Effector memory CD8-positive, alpha-beta T cell (primary cell): ENCODE measurements at regions not wholly inside any gene's neighbourhood (a gene's known extent, or its start where the extent isn't known, plus 50 kb on each side); places are given as distances from the start of the nearest gene placed in this dataset.

Source experiments
- ATAC-seq: fragments of 150-1000 bp; cut with Tn5 transposase; replicated peaks from 2 replicates; pipeline ENCODE4 v1.10.0; 2021; ENCODE audit warnings: mild to moderate bottlenecking, moderate library complexity
- DNase-seq, 3 experiments: peaks; one replicate each; pipeline ENCODE4 v3.0.0; 2021
- H3K27ac Mint-ChIP-seq, 2 donors: one replicate each; pipeline ENCODE4 v1.8.0; 2022; ENCODE audit warnings: mild to moderate bottlenecking in 2 of 2, mixed read lengths in 2 of 2, moderate library complexity in 2 of 2
- H3K27me3 Mint-ChIP-seq, 2 donors: one replicate each; pipeline ENCODE4 v1.8.0; 2022; ENCODE audit warnings: mixed read lengths in 2 of 2
- H3K36me3 Mint-ChIP-seq: one replicate; pipeline ENCODE4 v1.8.0; 2022; ENCODE audit warnings: mild to moderate bottlenecking, moderate library complexity, mixed read lengths; ENCODE audit not compliant: insufficient read depth
- H3K4me1 Mint-ChIP-seq, 2 donors: one replicate each; pipeline ENCODE4 v1.8.0; 2022; ENCODE audit warnings: low read depth in 2 of 2, mixed read lengths in 2 of 2
- H3K4me3 Mint-ChIP-seq, 2 donors: one replicate each; pipeline ENCODE4 v1.8.0; 2022; ENCODE audit warnings: mild to moderate bottlenecking in 2 of 2, mixed read lengths in 2 of 2, moderate library complexity in 2 of 2
- H3K9me3 Mint-ChIP-seq, 2 donors: one replicate each; pipeline ENCODE4 v1.8.0; 2022; ENCODE audit warnings: mixed read lengths in 2 of 2

- Mint-ChIP-seq H3K4me3 (no peak overlapping the region), H3K9me3 (peaks cover 0 to 4% of the 10 kb centered on the region in 2 donors), H3K27ac (no peak overlapping the region), H3K27me3 (no peaks in the 10 kb centered on the region), H3K36me3 (no peaks in the 10 kb centered on the region), H3K4me1 (no peaks in the 10 kb centered on the region)
- no peak for DNase-seq
- no peak for ATAC-seq
Measured at GRCh38 chr6:84528201-84528600, 236.2 kb downstream of the TBX18 start.

DNA sequence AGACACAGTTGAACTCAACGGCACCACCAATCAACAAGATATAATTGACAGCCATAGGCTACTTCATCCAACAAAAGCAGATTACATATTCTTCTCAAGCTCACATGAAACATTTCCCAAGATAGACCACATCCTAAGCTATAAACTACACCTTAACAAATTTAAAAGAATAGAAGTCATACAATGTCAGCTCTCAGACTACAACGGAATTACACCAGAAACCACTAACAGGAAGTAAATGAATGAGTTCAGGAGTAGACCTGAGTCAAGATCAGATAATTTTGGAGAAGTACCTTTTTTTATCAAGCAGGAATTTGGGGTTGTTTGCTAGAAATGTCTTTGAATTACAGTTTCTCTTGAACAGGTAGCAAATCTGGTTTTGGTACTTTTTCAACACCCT lies 237.8 kb downstream of the TBX18 start:
- no peak overlapping the region for H3K27ac Mint-ChIP-seq
- DNase-seq (no peak), ATAC-seq (no peak)
- no peaks in the 10 kb centered on the region for H3K4me1 Mint-ChIP-seq
- no peaks in the 10 kb centered on the region for H3K36me3 Mint-ChIP-seq
- H3K9me3 Mint-ChIP-seq: peaks cover 0 to 6% of the 10 kb centered on the region in 2 donors
- no peaks in the 10 kb centered on the region for H3K27me3 Mint-ChIP-seq
- H3K4me3 Mint-ChIP-seq: no peak overlapping the region

DNA sequence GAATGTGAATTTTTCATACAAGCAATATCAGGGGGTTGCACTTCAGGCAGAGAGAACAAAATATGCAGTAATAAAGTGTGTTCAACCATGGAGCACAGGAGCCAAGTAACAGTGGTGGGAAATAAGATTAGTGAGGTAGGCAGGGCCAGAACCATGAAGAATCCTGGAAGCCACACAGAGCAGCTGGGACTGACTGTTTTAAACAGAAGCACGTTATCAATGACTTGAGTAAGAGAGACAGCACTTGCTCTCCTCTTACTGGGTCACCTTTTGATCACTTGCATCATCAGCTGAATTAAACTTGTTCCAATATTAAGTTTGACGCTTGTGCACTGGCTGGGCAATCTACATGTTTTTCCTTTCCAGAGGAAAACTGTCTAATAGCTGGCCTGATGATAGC lies 238.5 kb downstream of the TBX18 start:
- no peaks in the 10 kb centered on the region for H3K27me3 Mint-ChIP-seq
- H3K36me3 Mint-ChIP-seq: no peaks in the 10 kb centered on the region
- peaks cover 0 to 6% of the 10 kb centered on the region in 2 donors for H3K9me3 Mint-ChIP-seq
- no peak overlapping the region for H3K4me3 Mint-ChIP-seq
- no peak overlapping the region for H3K27ac Mint-ChIP-seq
- DNase-seq (no peak), ATAC-seq (no peak)
- H3K4me1 Mint-ChIP-seq: no peaks in the 10 kb centered on the region

DNA sequence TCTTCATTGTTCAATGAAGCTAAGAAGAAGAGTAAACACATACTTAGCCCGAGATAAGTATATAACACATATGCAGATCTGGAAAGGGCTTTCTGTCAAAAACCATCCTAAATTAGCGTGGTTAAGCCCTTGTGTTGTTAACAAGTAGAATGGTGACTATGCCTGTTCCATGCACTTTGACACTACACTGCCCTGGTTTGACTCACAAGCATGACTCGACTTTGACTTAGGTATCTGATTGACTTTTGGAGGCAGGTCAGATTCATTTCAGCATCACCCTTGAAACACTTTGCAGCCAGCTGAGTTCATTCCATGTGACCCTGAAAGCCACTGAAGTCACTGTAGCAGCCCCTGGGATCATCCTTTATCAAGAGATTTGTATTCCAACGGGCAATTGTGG lies 239.8 kb downstream of the TBX18 start:
- Mint-ChIP-seq H3K36me3 (no peaks in the 10 kb centered on the region), H3K4me1 (no peaks in the 10 kb centered on the region)
- no peak for ATAC-seq

DNA sequence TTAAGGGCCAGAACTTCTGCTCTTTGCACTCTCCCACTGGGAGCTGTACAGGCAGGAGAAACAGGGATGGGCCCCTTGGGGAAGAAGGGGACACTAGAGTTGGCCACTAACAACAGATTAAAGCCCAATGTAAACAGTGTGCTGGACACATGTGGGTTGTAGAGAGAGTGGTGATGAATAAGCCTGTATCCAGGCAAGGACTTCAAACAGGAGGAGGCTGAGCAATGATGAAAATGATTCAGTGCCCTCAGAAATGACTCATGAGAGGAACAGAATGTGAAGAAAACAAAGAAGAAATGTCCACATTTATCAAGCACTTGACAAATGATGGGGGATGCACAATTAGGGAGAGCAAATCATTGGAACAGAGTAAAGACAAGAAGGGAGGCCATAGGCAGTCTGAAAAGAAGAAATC lies 242.3 kb downstream of the TBX18 start:
- Mint-ChIP-seq H3K27ac (no peak overlapping the region), H3K9me3 (peaks cover 0 to 4% of the 10 kb centered on the region in 2 donors), H3K4me1 (no peaks in the 10 kb centered on the region), H3K36me3 (no peaks in the 10 kb centered on the region), H3K27me3 (no peaks in the 10 kb centered on the region), H3K4me3 (no peak overlapping the region)
- ATAC-seq (no peak), DNase-seq (no peak)

More for the DNA sequence above, 239.8 kb downstream of the TBX18 start:
- Mint-ChIP-seq H3K27me3 (no peaks in the 10 kb centered on the region), H3K9me3 (peaks cover 0 to 6% of the 10 kb centered on the region in 2 donors), H3K27ac (no peak overlapping the region), H3K4me3 (no peak overlapping the region)
- DNase-seq: no peak

GRCh38 chr6:84521511-84521910 lies 242.9 kb downstream of the TBX18 start:
- no peaks in the 10 kb centered on the region for H3K36me3 Mint-ChIP-seq
- peaks cover 0 to 3% of the 10 kb centered on the region in 2 donors for H3K9me3 Mint-ChIP-seq
- no peak overlapping the region for H3K27ac Mint-ChIP-seq
- no peak for ATAC-seq
- no peak overlapping the region for H3K4me3 Mint-ChIP-seq
- no peak for DNase-seq
- no peaks in the 10 kb centered on the region for H3K4me1 Mint-ChIP-seq
- no peaks in the 10 kb centered on the region for H3K27me3 Mint-ChIP-seq

DNA sequence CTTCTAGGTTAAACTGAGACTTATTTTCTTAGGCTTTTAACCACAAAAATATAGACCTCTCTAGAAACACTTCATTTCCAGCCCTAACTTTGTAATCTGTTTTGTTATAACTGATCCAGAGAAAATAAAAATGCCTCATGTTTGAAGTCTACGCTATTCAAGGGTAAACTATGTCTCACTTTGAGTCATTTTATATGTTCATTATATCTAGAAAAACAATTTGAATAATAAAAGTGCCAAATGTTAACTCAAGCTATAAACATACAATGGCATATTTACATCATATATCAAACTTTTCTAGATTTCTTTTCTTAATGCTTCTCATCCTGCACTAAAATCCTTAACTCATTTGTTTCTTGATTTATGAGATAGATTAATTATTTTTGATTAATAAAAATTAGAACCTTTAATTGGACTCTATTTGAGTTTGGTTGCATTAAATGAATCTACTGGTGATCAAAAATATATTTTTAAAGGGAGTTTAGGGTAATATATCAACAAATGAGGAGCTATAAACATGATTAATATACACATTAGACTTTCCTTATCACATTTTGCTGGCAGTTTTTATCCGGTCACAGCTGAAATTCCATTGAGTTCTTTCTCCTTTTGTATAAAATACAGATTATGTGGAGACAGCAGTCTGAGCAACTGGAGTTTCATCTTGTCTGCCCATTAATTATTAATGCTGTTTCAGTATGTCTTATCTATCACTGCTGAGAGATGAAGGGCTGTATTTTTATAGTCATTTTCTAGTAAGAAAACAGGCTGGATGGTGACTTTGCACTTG lies 246.5 kb downstream of the TBX18 start:
- H3K27ac Mint-ChIP-seq: no peak overlapping the region
- H3K4me3 Mint-ChIP-seq: no peak overlapping the region
- DNase-seq: no peak
- peaks cover 0 to 2% of the 10 kb centered on the region in 2 donors for H3K9me3 Mint-ChIP-seq
- H3K4me1 Mint-ChIP-seq: no peaks in the 10 kb centered on the region
- ATAC-seq: no peak
- no peaks in the 10 kb centered on the region for H3K36me3 Mint-ChIP-seq
- no peaks in the 10 kb centered on the region for H3K27me3 Mint-ChIP-seq

DNA sequence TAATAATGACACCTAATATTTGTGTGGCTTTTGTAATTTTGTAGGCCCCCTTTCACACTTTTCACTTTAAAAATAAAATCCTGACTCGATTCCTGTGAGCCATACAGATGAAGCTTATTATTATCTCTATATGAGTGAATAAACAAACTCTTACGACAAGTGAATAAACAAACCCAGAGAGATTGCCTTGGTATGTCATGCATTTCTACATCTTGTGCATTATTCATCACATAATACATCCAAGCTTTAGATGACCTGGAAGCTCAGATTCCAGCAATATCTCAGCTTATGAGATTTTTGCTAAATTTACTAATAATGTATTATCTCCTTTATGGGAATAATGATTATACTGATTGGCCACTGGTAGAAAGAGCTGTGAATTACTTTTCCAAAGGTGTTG lies 248.2 kb downstream of the TBX18 start:
- no peak for ATAC-seq
- H3K36me3 Mint-ChIP-seq: no peaks in the 10 kb centered on the region
- no peaks in the 10 kb centered on the region for H3K9me3 Mint-ChIP-seq

DNA sequence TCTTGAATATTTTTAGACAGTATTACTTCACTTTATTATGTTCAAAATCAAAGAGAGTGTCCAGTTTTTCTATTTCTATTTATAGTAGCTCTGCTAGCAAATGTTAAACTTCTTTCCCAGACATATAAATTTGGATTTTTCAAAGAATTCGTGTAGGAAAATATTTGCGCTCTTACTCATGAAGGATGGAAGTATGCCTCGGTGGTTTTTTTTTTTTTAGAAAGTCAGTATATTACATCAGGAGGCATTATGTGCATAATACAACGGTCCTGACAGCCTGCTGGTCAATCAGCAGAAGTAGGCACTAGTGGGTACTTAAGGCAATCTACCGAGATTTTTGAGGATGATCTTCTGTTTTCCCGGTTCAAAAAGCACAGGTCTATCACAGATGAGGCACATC lies 249.3 kb downstream of the TBX18 start:
- Mint-ChIP-seq H3K27me3 (no peaks in the 10 kb centered on the region), H3K36me3 (no peaks in the 10 kb centered on the region), H3K9me3 (no peaks in the 10 kb centered on the region), H3K27ac (no peak overlapping the region), H3K4me1 (no peaks in the 10 kb centered on the region), H3K4me3 (no peak overlapping the region)
- DNase-seq (no peak), ATAC-seq (no peak)

More for the DNA sequence above, 248.2 kb downstream of the TBX18 start:
- no peaks in the 10 kb centered on the region for H3K27me3 Mint-ChIP-seq
- H3K4me3 Mint-ChIP-seq: no peak overlapping the region
- no peak overlapping the region for H3K27ac Mint-ChIP-seq
- DNase-seq: no peak
- H3K4me1 Mint-ChIP-seq: no peaks in the 10 kb centered on the region

DNA sequence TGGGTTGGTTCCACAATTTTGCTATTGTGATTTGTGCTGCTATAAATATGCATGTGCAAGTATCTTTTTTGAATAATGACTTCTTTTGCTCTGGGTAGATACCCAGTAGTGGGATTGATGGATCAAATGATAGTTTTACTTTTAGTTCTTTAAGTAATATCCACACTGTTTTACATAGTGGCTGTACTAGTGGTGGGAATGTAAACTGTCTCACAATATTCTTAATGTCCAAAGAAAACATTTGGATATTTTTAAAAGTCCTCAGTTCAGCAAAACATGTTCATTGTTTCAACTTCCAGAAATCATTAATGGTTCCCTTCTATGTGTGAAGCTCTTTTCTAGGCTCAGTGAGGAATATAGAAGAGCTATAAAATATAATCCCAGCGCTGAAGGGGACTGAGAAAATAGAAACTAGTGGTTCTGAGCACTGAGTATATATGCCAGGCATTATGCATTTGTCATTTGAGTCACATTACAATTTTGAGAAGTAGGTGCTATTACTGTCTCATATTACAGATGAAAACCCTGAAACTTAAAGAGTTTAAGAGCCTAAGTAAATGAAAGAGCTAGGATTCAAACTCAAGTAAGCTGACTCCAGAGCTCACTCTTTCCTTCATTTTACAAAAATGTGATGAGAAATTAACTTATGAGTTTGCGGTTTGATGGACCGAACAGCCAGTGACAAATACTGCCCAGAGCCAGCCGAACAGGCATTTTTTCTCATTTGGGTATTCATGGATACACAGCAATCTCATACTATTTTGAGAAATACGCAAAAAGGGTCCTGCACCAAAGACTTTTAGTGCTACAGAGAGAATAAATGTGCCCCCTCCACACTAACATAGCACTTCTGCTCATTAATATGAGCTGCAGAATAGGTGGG lies 250.1 kb downstream of the TBX18 start:
- Mint-ChIP-seq H3K27me3 (no peaks in the 10 kb centered on the region), H3K9me3 (no peaks in the 10 kb centered on the region), H3K4me1 (no peaks in the 10 kb centered on the region), H3K36me3 (no peaks in the 10 kb centered on the region), H3K4me3 (no peak overlapping the region), H3K27ac (no peak overlapping the region)
- ATAC-seq (no peak), DNase-seq (no peak)

- no peaks in the 10 kb centered on the region for H3K4me1 Mint-ChIP-seq
- H3K27me3 Mint-ChIP-seq: no peaks in the 10 kb centered on the region
- ATAC-seq: no peak
- H3K27ac Mint-ChIP-seq: no peak overlapping the region
- H3K9me3 Mint-ChIP-seq: no peaks in the 10 kb centered on the region
- no peak overlapping the region for H3K4me3 Mint-ChIP-seq
- H3K36me3 Mint-ChIP-seq: no peaks in the 10 kb centered on the region
- DNase-seq: no peak
Measured at GRCh38 chr6:84512391-84512790, 252.0 kb downstream of the TBX18 start.

- H3K27me3 Mint-ChIP-seq: no peaks in the 10 kb centered on the region
- H3K4me1 Mint-ChIP-seq: no peaks in the 10 kb centered on the region
- no peak overlapping the region for H3K27ac Mint-ChIP-seq
- ATAC-seq: no peak
- DNase-seq: no peak
- H3K36me3 Mint-ChIP-seq: no peaks in the 10 kb centered on the region
- H3K9me3 Mint-ChIP-seq: no peaks in the 10 kb centered on the region
- no peak overlapping the region for H3K4me3 Mint-ChIP-seq
Measured at GRCh38 chr6:84511929-84512328, 252.5 kb downstream of the TBX18 start.

DNA sequence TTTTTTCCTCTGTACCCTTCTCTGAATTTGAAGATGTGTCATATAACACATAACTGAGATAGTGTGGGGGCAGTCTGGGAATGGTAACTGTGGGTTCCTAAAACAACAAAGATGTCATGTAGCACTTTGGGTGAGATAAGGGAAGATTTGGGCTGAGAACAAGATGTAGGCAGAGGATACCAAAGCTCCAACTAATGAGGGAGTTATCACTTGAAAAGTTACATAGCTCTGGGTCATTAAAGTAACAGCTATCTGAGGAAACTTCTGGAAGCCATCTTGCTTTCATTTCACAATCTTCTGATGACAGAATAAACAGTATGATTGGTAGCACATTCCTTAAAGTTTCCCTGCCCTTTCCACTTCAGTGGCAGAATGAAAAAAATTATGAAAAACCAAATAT lies 255.4 kb downstream of the TBX18 start:
- H3K4me3 Mint-ChIP-seq: no peak overlapping the region
- no peak overlapping the region for H3K27ac Mint-ChIP-seq
- no peaks in the 10 kb centered on the region for H3K27me3 Mint-ChIP-seq
- no peaks in the 10 kb centered on the region for H3K9me3 Mint-ChIP-seq
- DNase-seq (no peak), ATAC-seq (no peak)
- H3K4me1 Mint-ChIP-seq: no peaks in the 10 kb centered on the region
- no peaks in the 10 kb centered on the region for H3K36me3 Mint-ChIP-seq

DNA sequence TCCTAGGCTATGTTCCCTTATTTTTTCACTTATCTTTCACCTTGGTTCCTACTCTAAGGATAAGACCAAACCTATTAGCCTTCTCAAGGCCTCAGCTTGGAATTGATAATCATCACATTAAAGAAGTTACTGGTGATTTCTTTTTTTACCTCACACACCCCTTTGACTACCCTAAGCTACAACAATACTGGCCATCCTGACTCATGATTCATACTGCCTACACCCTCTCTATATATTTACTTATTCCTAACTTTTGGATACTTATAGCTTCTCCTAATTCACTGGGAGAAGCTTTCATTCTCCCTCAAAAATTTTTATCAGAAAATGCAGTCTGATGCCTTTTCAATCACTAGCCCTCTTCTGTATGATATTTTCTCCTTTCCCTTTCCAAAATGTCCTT lies 256.1 kb downstream of the TBX18 start:
- Mint-ChIP-seq H3K36me3 (no peaks in the 10 kb centered on the region), H3K9me3 (no peaks in the 10 kb centered on the region), H3K27ac (no peak overlapping the region), H3K4me3 (no peak overlapping the region), H3K27me3 (no peaks in the 10 kb centered on the region), H3K4me1 (no peaks in the 10 kb centered on the region)
- DNase-seq: no peak
- ATAC-seq: no peak
